Endodermal cell (in vitro differentiated cells): ENCODE measurements at regions not wholly inside any gene's neighbourhood (a gene's known extent, or its start where the extent isn't known, plus 50 kb on each side); places are given as distances from the start of the nearest gene placed in this dataset.

Source experiments
- DNase-seq: peaks from one replicate; pipeline ENCODE4 v3.0.0-alpha.2; 2017
- H3K27ac ChIP-seq: 2 replicates; pipeline ENCODE4 v1.5.1; 2013; ENCODE audit warnings: mild to moderate bottlenecking, low read depth, low read length, moderate library complexity
- H3K27me3 ChIP-seq: 2 replicates; pipeline ENCODE4 v1.6.1; 2013; ENCODE audit warnings: mild to moderate bottlenecking, low read length, moderate library complexity; ENCODE audit not compliant: insufficient read depth, control insufficient read depth, poor library complexity, severe bottlenecking
- H3K36me3 ChIP-seq: 2 replicates; pipeline ENCODE4 v1.7.0; 2013; ENCODE audit warnings: mild to moderate bottlenecking, low read length, moderate library complexity; ENCODE audit not compliant: control insufficient read depth, insufficient read depth
- H3K4me1 ChIP-seq: one replicate; pipeline ENCODE4 v1.7.0; 2013; ENCODE audit warnings: low read length; ENCODE audit not compliant: control insufficient read depth, insufficient read depth
- H3K4me3 ChIP-seq: 2 replicates; pipeline ENCODE4 v1.5.1; 2013; ENCODE audit warnings: mild to moderate bottlenecking, low read length, moderate library complexity
- H3K9ac ChIP-seq: 2 replicates; pipeline ENCODE4 v1.6.1; 2013; ENCODE audit warnings: mild to moderate bottlenecking, low read length, moderate library complexity; ENCODE audit not compliant: poor library complexity, severe bottlenecking; ENCODE audit errors: extremely low read depth
- H3K9me3 ChIP-seq: 2 replicates; pipeline ENCODE4 v1.6.1; 2013; ENCODE audit warnings: mild to moderate bottlenecking, low read length, moderate library complexity; ENCODE audit not compliant: control insufficient read depth
- H3K27ac Mint-ChIP-seq: 2 replicates; pipeline ENCODE4 v1.8.0; 2020; ENCODE audit warnings: mixed read lengths
- H3K27me3 Mint-ChIP-seq: 2 replicates; pipeline ENCODE4 v1.8.0; 2021; ENCODE audit warnings: mild to moderate bottlenecking, mixed read lengths; ENCODE audit not compliant: insufficient read depth
- H3K36me3 Mint-ChIP-seq: 2 replicates; pipeline ENCODE4 v1.8.0; 2020; ENCODE audit warnings: low read depth, mixed read lengths
- H3K4me1 Mint-ChIP-seq: 2 replicates; pipeline ENCODE4 v1.8.0; 2020; ENCODE audit warnings: mixed read lengths
- H3K4me3 Mint-ChIP-seq: 2 replicates; pipeline ENCODE4 v1.8.0; 2020; ENCODE audit warnings: mild to moderate bottlenecking, moderate library complexity, mixed read lengths
- H3K9me3 Mint-ChIP-seq: 2 replicates; pipeline ENCODE4 v1.8.0; 2020; ENCODE audit warnings: mild to moderate bottlenecking, mixed read lengths
- WGBS, 2 experiments: methylation state at CpG; one replicate each; pipeline versions ENCODE4 v1.1.5 to v1.1.7; 2013; ENCODE audit warnings: missing lambda C conversion rate in 2 of 2, mixed read lengths in 1 of 2; ENCODE audit not compliant: insufficient coverage in 1 of 2, insufficient read length in 1 of 2; 5-methylcytosine and 5-hydroxymethylcytosine counted together
- TF ChIP-seq, protein P1 (sequence below): fragments of 200-600 bp; sonication (generic); conservative IDR thresholded peaks from 2 replicates; pipeline ENCODE4 v1.5.0; 2021; ENCODE audit warnings: antibody characterized with exemption, mild to moderate bottlenecking

DNA sequence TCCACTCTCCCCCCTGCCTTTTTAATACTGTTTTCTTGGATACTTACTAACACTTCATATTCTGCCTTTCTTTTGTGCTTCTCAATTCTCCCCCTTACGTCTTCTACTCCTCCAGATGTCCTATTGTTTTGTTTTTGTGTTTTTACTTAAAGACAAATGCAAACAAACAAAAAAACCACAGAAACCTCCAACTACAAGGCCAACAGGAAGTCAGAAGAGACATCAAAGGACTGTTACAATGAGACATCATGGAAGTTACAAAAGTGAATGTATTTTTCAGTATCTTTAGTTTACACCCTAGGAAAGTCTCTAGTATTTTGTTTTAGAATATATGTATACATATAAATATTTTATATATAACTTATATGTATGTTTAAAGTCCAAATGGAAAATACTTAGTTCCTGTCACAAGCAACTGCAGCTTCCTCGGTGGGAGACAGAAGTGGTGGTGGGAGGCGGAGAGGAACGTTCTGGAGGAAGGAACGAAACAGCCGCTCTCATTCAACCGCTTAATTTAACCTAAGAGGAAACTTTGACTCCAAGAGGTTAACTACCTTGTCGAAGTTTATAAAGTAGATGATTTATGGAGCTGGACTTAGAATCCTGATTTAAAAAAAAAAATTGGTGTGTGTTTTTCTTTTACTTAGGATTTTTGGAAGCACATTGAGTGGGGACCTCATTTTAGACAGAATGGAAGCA lies 168.9 kb upstream of the PDE10A start:
- Mint-ChIP-seq H3K4me1 (peaks cover 13% of the 10 kb centered on the region), H3K27me3 (peaks cover 3% of the 10 kb centered on the region), H3K9me3 (no peaks in the 10 kb centered on the region), H3K36me3 (no peaks in the 10 kb centered on the region), H3K27ac (no peak overlapping the region), H3K4me3 (no peak overlapping the region)
- Histone ChIP-seq H3K27ac (no peak overlapping the region), H3K4me3 (no peak overlapping the region), H3K36me3 (no peaks in the 10 kb centered on the region), H3K4me1 (peaks cover 8% of the 10 kb centered on the region), H3K9me3 (no peaks in the 10 kb centered on the region), H3K9ac (no peak overlapping the region), H3K27me3 (no peaks in the 10 kb centered on the region)
- TF ChIP-seq, protein P1, sequence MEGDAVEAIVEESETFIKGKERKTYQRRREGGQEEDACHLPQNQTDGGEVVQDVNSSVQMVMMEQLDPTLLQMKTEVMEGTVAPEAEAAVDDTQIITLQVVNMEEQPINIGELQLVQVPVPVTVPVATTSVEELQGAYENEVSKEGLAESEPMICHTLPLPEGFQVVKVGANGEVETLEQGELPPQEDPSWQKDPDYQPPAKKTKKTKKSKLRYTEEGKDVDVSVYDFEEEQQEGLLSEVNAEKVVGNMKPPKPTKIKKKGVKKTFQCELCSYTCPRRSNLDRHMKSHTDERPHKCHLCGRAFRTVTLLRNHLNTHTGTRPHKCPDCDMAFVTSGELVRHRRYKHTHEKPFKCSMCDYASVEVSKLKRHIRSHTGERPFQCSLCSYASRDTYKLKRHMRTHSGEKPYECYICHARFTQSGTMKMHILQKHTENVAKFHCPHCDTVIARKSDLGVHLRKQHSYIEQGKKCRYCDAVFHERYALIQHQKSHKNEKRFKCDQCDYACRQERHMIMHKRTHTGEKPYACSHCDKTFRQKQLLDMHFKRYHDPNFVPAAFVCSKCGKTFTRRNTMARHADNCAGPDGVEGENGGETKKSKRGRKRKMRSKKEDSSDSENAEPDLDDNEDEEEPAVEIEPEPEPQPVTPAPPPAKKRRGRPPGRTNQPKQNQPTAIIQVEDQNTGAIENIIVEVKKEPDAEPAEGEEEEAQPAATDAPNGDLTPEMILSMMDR, result no peak
- DNase-seq, result no peak
- 95 to 100% methylated on average over 1 to 7 of the region's 8 CpGs for WGBS, 2 experiments

DNA sequence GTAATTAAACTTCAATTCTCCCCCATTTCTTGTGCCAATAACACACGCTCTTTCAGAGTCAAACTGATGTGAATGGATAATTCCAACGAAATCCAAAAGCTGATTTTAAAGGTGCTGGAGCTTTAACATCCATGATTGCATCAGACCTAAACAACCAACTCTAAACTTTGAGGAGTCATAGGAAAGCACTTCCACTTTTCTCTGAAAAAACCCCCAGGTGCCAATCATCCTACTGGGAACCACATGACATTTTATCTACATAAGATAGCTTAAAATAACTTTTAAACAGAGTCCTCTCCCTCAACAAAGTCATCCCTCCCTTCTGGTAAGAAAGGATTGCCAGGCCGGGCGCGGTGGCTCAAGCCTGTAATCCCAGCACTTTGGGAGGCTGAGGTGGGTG lies 167.7 kb upstream of the PDE10A start:
- no peaks in the 10 kb centered on the region for H3K36me3 ChIP-seq
- Mint-ChIP-seq H3K27ac (no peak overlapping the region), H3K9me3 (no peaks in the 10 kb centered on the region), H3K36me3 (no peaks in the 10 kb centered on the region), H3K4me1 (peaks cover 13% of the 10 kb centered on the region), H3K27me3 (peaks cover 6% of the 10 kb centered on the region), H3K4me3 (no peak overlapping the region)
- H3K4me3 ChIP-seq, result no peak overlapping the region
- no peak overlapping the region for H3K27ac ChIP-seq
- no peak overlapping the region for H3K9ac ChIP-seq
- peaks cover 8% of the 10 kb centered on the region for H3K4me1 ChIP-seq
- no peaks in the 10 kb centered on the region for H3K9me3 ChIP-seq
- TF ChIP-seq, protein P1, result no peak
- no peaks in the 10 kb centered on the region for H3K27me3 ChIP-seq
- DNase-seq, result no peak
- 93 to 96% methylated on average over 2 to 5 of the region's 5 CpGs for WGBS, 2 experiments

DNA sequence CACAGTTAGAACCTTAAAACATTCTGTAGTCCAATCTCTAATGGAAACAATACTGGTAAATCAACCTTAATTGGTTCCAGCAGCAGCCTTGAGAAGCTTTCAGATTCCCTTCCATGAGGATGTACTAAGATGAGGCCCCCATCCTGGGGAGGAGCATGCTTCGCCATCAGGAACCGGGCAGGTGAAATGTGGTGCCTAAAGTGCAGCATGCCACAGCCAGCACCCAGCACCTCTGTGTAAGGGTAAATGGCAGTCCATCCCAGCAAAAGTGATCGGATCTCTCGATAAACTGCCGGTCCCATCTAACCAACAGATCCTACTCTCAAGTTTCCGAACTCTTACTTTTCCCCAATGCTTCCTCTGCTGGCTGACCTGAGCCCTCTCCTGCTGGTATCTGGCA lies 166.3 kb upstream of the PDE10A start:
- Mint-ChIP-seq H3K9me3 (no peaks in the 10 kb centered on the region), H3K4me1 (peaks cover 11% of the 10 kb centered on the region), H3K4me3 (no peak overlapping the region), H3K27me3 (peaks cover 4% of the 10 kb centered on the region), H3K27ac (no peak overlapping the region), H3K36me3 (no peaks in the 10 kb centered on the region)
- Histone ChIP-seq H3K27ac (no peak overlapping the region), H3K4me3 (no peak overlapping the region), H3K4me1 (peaks cover 8% of the 10 kb centered on the region), H3K27me3 (no peaks in the 10 kb centered on the region), H3K36me3 (no peaks in the 10 kb centered on the region), H3K9ac (no peak overlapping the region), H3K9me3 (no peaks in the 10 kb centered on the region)
- WGBS, 2 experiments, result 89 to 95% methylated on average over 5 to 6 of the region's 6 CpGs
- no peak for DNase-seq
- TF ChIP-seq, protein P1, result no peak
